ENCODE measurements at regions not wholly inside any gene's neighbourhood (a gene's known extent, or its start where the extent isn't known, plus 50 kb on each side); places are given as distances from the start of the nearest gene placed in this dataset.

GRCh38 chr22:27542602-27543001 is 259.0 kb downstream of the MN1 start:
- Histone ChIP-seq H3K27me3 (ENCODE audit: insufficient read depth, low read length) (no peaks in the 10 kb centered on the region; the same call in 1 of the 2 replicates), H3K9me2 (ENCODE audit: low read depth, low read length) (no peaks in the 10 kb centered on the region), H2AFZ (ENCODE audit: low read length) (no peak overlapping the region), H3K36me3 (ENCODE audit: insufficient read depth, low read length) (no peaks in the 10 kb centered on the region), H3K79me2 (ENCODE audit: insufficient read depth, low read length) (no peaks in the 10 kb centered on the region), H3K4me1 (ENCODE audit: insufficient read depth, low read length, severe bottlenecking) (no peaks in the 10 kb centered on the region), H3K9ac (ENCODE audit: low read length) (no peak overlapping the region), H3K9me3 (ENCODE audit: low read length) (no peaks in the 10 kb centered on the region), H3K4me2 (ENCODE audit: low read length) (no peak overlapping the region), H3K4me3 (ENCODE audit: low read depth, low read length, poor library complexity, severe bottlenecking) (no peak overlapping the region), H3K27ac (ENCODE audit: low read depth, low read length, poor library complexity, severe bottlenecking) (no peak overlapping the region), H3F3A (ENCODE audit: insufficient read depth, low read length) (no peaks in the 10 kb centered on the region), H4K20me1 (ENCODE audit: insufficient read depth, low read length) (no peaks in the 10 kb centered on the region)
- TF ChIP-seq CTCF (IDR thresholded peaks at IDR 0.05; ENCODE audit: low read length) (no peak), EZH2 (IDR thresholded peaks at IDR 0.05; ENCODE audit: borderline replicate concordance, low read length) (no peak)

- Histone ChIP-seq H3K36me3 (ENCODE audit: insufficient read depth, low read length) (no peaks in the 10 kb centered on the region), H3K4me2 (ENCODE audit: low read length) (no peak overlapping the region), H3F3A (ENCODE audit: insufficient read depth, low read length) (no peaks in the 10 kb centered on the region), H3K4me3 (ENCODE audit: low read depth, low read length, poor library complexity, severe bottlenecking) (no peak overlapping the region), H3K27me3 (ENCODE audit: insufficient read depth, low read length) (no peaks in the 10 kb centered on the region; the same call in 1 of the 2 replicates), H2AFZ (ENCODE audit: low read length) (no peak overlapping the region), H3K27ac (ENCODE audit: low read depth, low read length, poor library complexity, severe bottlenecking) (no peak overlapping the region), H3K4me1 (ENCODE audit: insufficient read depth, low read length, severe bottlenecking) (no peaks in the 10 kb centered on the region), H4K20me1 (ENCODE audit: insufficient read depth, low read length) (no peaks in the 10 kb centered on the region), H3K9me2 (ENCODE audit: low read depth, low read length) (no peaks in the 10 kb centered on the region), H3K9ac (ENCODE audit: low read length) (no peak overlapping the region), H3K79me2 (ENCODE audit: insufficient read depth, low read length) (no peaks in the 10 kb centered on the region), H3K9me3 (ENCODE audit: low read length) (no peaks in the 10 kb centered on the region)
- no peak for TF ChIP-seq CTCF (IDR thresholded peaks at IDR 0.05; ENCODE audit: low read length)
- no peak for TF ChIP-seq EZH2 (IDR thresholded peaks at IDR 0.05; ENCODE audit: borderline replicate concordance, low read length)
These were observed 258.1 kb downstream of the MN1 start for GRCh38 chr22:27543460-27543859.

GRCh38 chr22:27545085-27545484 is 256.5 kb downstream of the MN1 start:
- no peaks in the 10 kb centered on the region for H3K9me2 ChIP-seq (ENCODE audit: low read depth, low read length)
- H3K9me3 ChIP-seq (ENCODE audit: low read length), result no peaks in the 10 kb centered on the region
- H3K36me3 ChIP-seq (ENCODE audit: insufficient read depth, low read length), result no peaks in the 10 kb centered on the region
- H4K20me1 ChIP-seq (ENCODE audit: insufficient read depth, low read length), result no peaks in the 10 kb centered on the region
- H3K4me3 ChIP-seq (ENCODE audit: low read depth, low read length, poor library complexity, severe bottlenecking), result no peak overlapping the region
- H3K27ac ChIP-seq (ENCODE audit: low read depth, low read length, poor library complexity, severe bottlenecking), result no peak overlapping the region
- no peak overlapping the region for H2AFZ ChIP-seq (ENCODE audit: low read length)
- H3K79me2 ChIP-seq (ENCODE audit: insufficient read depth, low read length), result no peaks in the 10 kb centered on the region
- no peaks in the 10 kb centered on the region for H3K27me3 ChIP-seq (ENCODE audit: insufficient read depth, low read length)
- no peaks in the 10 kb centered on the region for H3F3A ChIP-seq (ENCODE audit: insufficient read depth, low read length)
- no peak for TF ChIP-seq EZH2 (IDR thresholded peaks at IDR 0.05; ENCODE audit: borderline replicate concordance, low read length)
- no peaks in the 10 kb centered on the region for H3K4me1 ChIP-seq (ENCODE audit: insufficient read depth, low read length, severe bottlenecking)
- H3K9ac ChIP-seq (ENCODE audit: low read length), result no peak overlapping the region
- no peak overlapping the region for H3K4me2 ChIP-seq (ENCODE audit: low read length)

GRCh38 chr22:27546157-27546935 is 255.2 kb downstream of the MN1 start:
- Histone ChIP-seq H3K9me3 (ENCODE audit: low read length) (no peaks in the 10 kb centered on the region), H3K27me3 (ENCODE audit: insufficient read depth, low read length) (no peaks in the 10 kb centered on the region), H3K4me3 (ENCODE audit: low read depth, low read length, poor library complexity, severe bottlenecking) (no peak overlapping the region), H3K27ac (ENCODE audit: low read depth, low read length, poor library complexity, severe bottlenecking) (no peak overlapping the region), H3K4me1 (ENCODE audit: insufficient read depth, low read length, severe bottlenecking) (no peaks in the 10 kb centered on the region), H2AFZ (ENCODE audit: low read length) (no peak overlapping the region), H3K4me2 (ENCODE audit: low read length) (no peak overlapping the region), H3K9me2 (ENCODE audit: low read depth, low read length) (no peaks in the 10 kb centered on the region), H3F3A (ENCODE audit: insufficient read depth, low read length) (no peaks in the 10 kb centered on the region), H3K79me2 (ENCODE audit: insufficient read depth, low read length) (no peaks in the 10 kb centered on the region), H4K20me1 (ENCODE audit: insufficient read depth, low read length) (no peaks in the 10 kb centered on the region), H3K36me3 (ENCODE audit: insufficient read depth, low read length) (no peaks in the 10 kb centered on the region), H3K9ac (ENCODE audit: low read length) (no peak overlapping the region)
- no peak for TF ChIP-seq EZH2 (IDR thresholded peaks at IDR 0.05; ENCODE audit: borderline replicate concordance, low read length)
- TF ChIP-seq CTCF (IDR thresholded peaks at IDR 0.05; ENCODE audit: low read length), result no peak

All from OCI-LY1 (cell line).